ENCODE measurements at regions not wholly inside any gene's neighbourhood (a gene's known extent, or its start where the extent isn't known, plus 50 kb on each side); places are given as distances from the start of the nearest gene placed in this dataset.
A peak's percentile ranks its signal among the peaks of the same experiment; 100 is the strongest.

DNA sequence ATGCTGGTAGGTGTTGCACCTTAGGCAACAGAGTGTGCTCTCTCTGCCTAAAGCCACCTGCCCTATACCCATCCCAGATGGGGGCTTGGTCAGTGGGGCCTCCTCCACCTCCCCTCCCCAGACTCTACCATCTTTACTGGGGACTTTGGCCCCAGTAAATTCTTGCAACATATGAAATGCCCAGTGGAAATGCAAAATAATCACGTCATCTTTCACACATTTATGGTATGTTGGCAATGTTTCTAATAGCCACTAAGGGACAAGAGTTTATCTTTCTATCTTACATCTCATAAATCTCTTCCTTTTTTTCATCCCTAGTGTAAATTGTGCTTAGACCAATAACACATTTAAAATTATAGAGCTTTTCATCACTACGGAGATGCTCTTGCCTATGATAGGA, 103.0 kb upstream of the MAML3 start:
- H3K27me3 ChIP-seq (ENCODE audit: control insufficient read depth, insufficient read depth, low read length), result no peaks in the 10 kb centered on the region
- H3K27ac ChIP-seq (ENCODE audit: low read length), result no peak overlapping the region
- H3K36me3 ChIP-seq (ENCODE audit: control insufficient read depth, insufficient read depth, low read length), result no peaks in the 10 kb centered on the region
- H3K9me3 ChIP-seq (replicated peaks; ENCODE audit: control insufficient read depth, low read depth, low read length), result no peaks in the 10 kb centered on the region
- peaks cover 6% of the 10 kb centered on the region for H3K4me1 ChIP-seq (ENCODE audit: control insufficient read depth, insufficient read depth, low read length)
- no peak for DNase-seq
- no CpG with 5 or more reads among the region's 2 CpGs for WGBS (ENCODE audit: insufficient coverage)
- no peak overlapping the region for H3K4me3 ChIP-seq (ENCODE audit: low read length)

GRCh38 chr4:140256335-140256734, 102.4 kb upstream of the MAML3 start:
- H3K27me3 ChIP-seq (ENCODE audit: control insufficient read depth, insufficient read depth, low read length), result no peaks in the 10 kb centered on the region
- no peaks in the 10 kb centered on the region for H3K36me3 ChIP-seq (ENCODE audit: control insufficient read depth, insufficient read depth, low read length)
- H3K27ac ChIP-seq (ENCODE audit: low read length), result no peak overlapping the region
- no peak for DNase-seq
- no peaks in the 10 kb centered on the region for H3K9me3 ChIP-seq (replicated peaks; ENCODE audit: control insufficient read depth, low read depth, low read length)
- WGBS (ENCODE audit: insufficient coverage), result no CpG with 5 or more reads among the region's 2 CpGs
- H3K4me1 ChIP-seq (ENCODE audit: control insufficient read depth, insufficient read depth, low read length), result peaks cover 7% of the 10 kb centered on the region
- no peak overlapping the region for H3K4me3 ChIP-seq (ENCODE audit: low read length)

DNA sequence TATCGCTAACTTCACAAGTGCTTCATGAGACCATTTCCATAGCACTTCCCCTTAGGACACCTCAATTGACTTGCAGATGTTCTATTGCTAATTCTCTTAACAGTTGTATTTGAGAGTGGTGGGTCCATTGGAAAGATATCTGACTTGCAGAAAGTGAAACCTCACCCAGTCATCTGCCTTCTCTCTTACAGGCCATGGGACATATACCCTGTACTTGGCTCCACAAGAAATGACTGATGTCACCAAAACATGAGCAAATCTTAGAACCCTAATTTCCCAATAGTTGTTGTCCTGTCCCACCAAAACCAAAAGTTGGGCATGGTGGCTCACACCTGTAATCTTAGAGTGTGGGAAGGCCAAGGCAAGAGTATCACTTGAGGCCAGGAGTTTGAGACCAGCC, 101.9 kb upstream of the MAML3 start:
- no CpG with 5 or more reads among the region's 1 CpG for WGBS (ENCODE audit: insufficient coverage)
- no peaks in the 10 kb centered on the region for H3K9me3 ChIP-seq (replicated peaks; ENCODE audit: control insufficient read depth, low read depth, low read length)
- no peaks in the 10 kb centered on the region for H3K27me3 ChIP-seq (ENCODE audit: control insufficient read depth, insufficient read depth, low read length)
- no peak for DNase-seq
- H3K4me1 ChIP-seq (ENCODE audit: control insufficient read depth, insufficient read depth, low read length), result peaks cover 7% of the 10 kb centered on the region
- no peaks in the 10 kb centered on the region for H3K36me3 ChIP-seq (ENCODE audit: control insufficient read depth, insufficient read depth, low read length)
- no peak overlapping the region for H3K27ac ChIP-seq (ENCODE audit: low read length)
- H3K4me3 ChIP-seq (ENCODE audit: low read length), result no peak overlapping the region

- Histone ChIP-seq H3K36me3 (ENCODE audit: control insufficient read depth, insufficient read depth, low read length) (no peaks in the 10 kb centered on the region), H3K27me3 (ENCODE audit: control insufficient read depth, insufficient read depth, low read length) (no peaks in the 10 kb centered on the region), H3K27ac (ENCODE audit: low read length) (no peak overlapping the region), H3K4me3 (ENCODE audit: low read length) (no peak overlapping the region), H3K9me3 (replicated peaks; ENCODE audit: control insufficient read depth, low read depth, low read length) (no peaks in the 10 kb centered on the region), H3K4me1 (ENCODE audit: control insufficient read depth, insufficient read depth, low read length) (peaks cover 7% of the 10 kb centered on the region)
- DNase-seq, result no peak
- WGBS (ENCODE audit: insufficient coverage), result no CpG with 5 or more reads among the region's 5 CpGs
Measured at GRCh38 chr4:140255467-140255866, 101.5 kb upstream of the MAML3 start.

DNA sequence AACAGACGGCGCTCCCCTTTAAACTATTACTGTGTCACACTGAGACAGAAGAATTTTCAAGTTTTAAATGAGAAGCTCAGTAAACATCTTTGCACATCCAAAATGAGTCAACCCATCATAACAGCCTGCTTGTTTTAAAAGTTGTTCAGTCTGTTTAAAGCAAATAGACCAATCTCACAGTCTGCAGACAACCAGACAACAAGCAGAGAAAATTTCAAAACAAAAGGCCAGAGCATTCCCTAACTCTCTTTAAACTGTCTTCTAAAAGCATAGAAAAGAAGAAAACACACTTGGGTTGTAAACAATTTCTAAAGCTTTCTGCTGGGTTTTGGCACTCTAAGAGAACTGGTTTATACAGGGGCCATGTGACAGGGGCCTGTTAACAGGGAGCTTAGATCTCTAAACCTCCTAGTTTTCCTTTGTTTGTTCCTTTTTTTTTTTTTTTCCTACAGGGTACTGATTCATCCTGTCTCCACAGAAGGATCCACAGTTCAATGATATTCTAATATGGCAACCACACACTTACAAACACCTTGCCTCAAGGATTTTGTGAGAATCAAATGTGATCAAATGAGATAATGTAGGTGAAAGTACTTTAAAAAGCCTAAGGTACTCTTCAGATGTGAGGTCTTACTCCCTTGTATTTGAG, 100.8 kb upstream of the MAML3 start:
- H3K4me3 ChIP-seq (ENCODE audit: low read length), result no peak overlapping the region
- peaks cover 7% of the 10 kb centered on the region for H3K4me1 ChIP-seq (ENCODE audit: control insufficient read depth, insufficient read depth, low read length)
- no peaks in the 10 kb centered on the region for H3K27me3 ChIP-seq (ENCODE audit: control insufficient read depth, insufficient read depth, low read length)
- no peak for DNase-seq
- no peaks in the 10 kb centered on the region for H3K9me3 ChIP-seq (replicated peaks; ENCODE audit: control insufficient read depth, low read depth, low read length)
- no peak overlapping the region for H3K27ac ChIP-seq (ENCODE audit: low read length)
- WGBS (ENCODE audit: insufficient coverage), result no CpG with 5 or more reads among the region's 2 CpGs
- H3K36me3 ChIP-seq (ENCODE audit: control insufficient read depth, insufficient read depth, low read length), result no peaks in the 10 kb centered on the region

- no peak for DNase-seq
- WGBS (ENCODE audit: insufficient coverage), result 23% methylated on average over 5 of the region's 8 CpGs
- Histone ChIP-seq H3K36me3 (ENCODE audit: control insufficient read depth, insufficient read depth, low read length) (no peaks in the 10 kb centered on the region), H3K4me3 (ENCODE audit: low read length) (no peak overlapping the region), H3K4me1 (ENCODE audit: control insufficient read depth, insufficient read depth, low read length) (peaks cover 7% of the 10 kb centered on the region), H3K27ac (ENCODE audit: low read length) (no peak overlapping the region), H3K27me3 (ENCODE audit: control insufficient read depth, insufficient read depth, low read length) (no peaks in the 10 kb centered on the region), H3K9me3 (replicated peaks; ENCODE audit: control insufficient read depth, low read depth, low read length) (no peaks in the 10 kb centered on the region)
Measured at GRCh38 chr4:140253556-140254027, 99.6 kb upstream of the MAML3 start.

- Histone ChIP-seq H3K9me3 (replicated peaks; ENCODE audit: control insufficient read depth, low read depth, low read length) (no peaks in the 10 kb centered on the region), H3K4me3 (ENCODE audit: low read length) (peak overlapping the region; percentile 55), H3K4me1 (ENCODE audit: control insufficient read depth, insufficient read depth, low read length) (peaks cover 7% of the 10 kb centered on the region), H3K27ac (ENCODE audit: low read length) (peak overlapping the region; percentile 79), H3K36me3 (ENCODE audit: control insufficient read depth, insufficient read depth, low read length) (no peaks in the 10 kb centered on the region), H3K27me3 (ENCODE audit: control insufficient read depth, insufficient read depth, low read length) (no peaks in the 10 kb centered on the region)
- under 1% methylated on average over 42 of the region's 72 CpGs for WGBS (ENCODE audit: insufficient coverage)
- peak; percentile 89 for DNase-seq
Measured at GRCh38 chr4:140252742-140253555, 99.0 kb upstream of the MAML3 start.

DNA sequence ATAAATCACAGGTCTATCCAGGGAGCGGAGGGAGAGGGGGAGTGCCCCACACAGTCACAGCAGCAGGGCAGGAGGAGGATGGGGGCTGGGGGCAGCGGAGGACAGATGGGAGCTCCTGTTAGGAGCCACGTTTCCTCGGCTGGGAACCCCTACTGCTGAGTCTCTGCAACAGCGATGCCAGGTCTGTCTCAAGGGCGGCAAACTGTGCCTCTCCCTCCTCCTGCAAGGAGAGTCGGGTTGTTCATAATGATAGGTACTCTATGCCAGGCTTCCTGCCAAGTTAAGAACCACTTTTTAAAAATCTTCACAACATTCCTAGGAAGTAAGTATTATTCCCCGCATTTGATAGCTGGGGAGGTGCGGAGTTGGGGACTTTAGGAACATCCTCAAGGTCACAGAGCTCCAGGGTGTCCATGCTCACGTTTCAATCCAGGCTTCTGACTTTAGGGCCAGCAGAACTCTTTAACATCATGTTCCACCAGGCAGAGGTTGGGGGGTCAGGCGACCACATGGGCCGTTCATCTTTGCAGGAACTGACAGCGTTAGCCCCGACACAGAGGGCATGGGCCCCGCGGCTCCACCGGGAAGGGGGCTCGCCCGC, 98.3 kb upstream of the MAML3 start:
- Histone ChIP-seq H3K4me3 (ENCODE audit: low read length) (peak overlapping the region; percentile 55), H3K27me3 (ENCODE audit: control insufficient read depth, insufficient read depth, low read length) (no peaks in the 10 kb centered on the region), H3K4me1 (ENCODE audit: control insufficient read depth, insufficient read depth, low read length) (peaks cover 7% of the 10 kb centered on the region), H3K9me3 (replicated peaks; ENCODE audit: control insufficient read depth, low read depth, low read length) (no peaks in the 10 kb centered on the region), H3K27ac (ENCODE audit: low read length) (peak overlapping the region; percentile 52), H3K36me3 (ENCODE audit: control insufficient read depth, insufficient read depth, low read length) (no peaks in the 10 kb centered on the region)
- peak; percentile 37 for DNase-seq
- 15% methylated on average over 10 of the region's 19 CpGs for WGBS (ENCODE audit: insufficient coverage)

- Histone ChIP-seq H3K27me3 (ENCODE audit: control insufficient read depth, insufficient read depth, low read length) (no peaks in the 10 kb centered on the region), H3K4me1 (ENCODE audit: control insufficient read depth, insufficient read depth, low read length) (peaks cover 7% of the 10 kb centered on the region), H3K36me3 (ENCODE audit: control insufficient read depth, insufficient read depth, low read length) (no peaks in the 10 kb centered on the region), H3K27ac (ENCODE audit: low read length) (no peak overlapping the region), H3K9me3 (replicated peaks; ENCODE audit: control insufficient read depth, low read depth, low read length) (no peaks in the 10 kb centered on the region), H3K4me3 (ENCODE audit: low read length) (no peak overlapping the region)
- no peak for DNase-seq
- WGBS (ENCODE audit: insufficient coverage), result 82% methylated on average over 3 of the region's 5 CpGs
Measured at GRCh38 chr4:140251571-140251970, 97.6 kb upstream of the MAML3 start.

DNA sequence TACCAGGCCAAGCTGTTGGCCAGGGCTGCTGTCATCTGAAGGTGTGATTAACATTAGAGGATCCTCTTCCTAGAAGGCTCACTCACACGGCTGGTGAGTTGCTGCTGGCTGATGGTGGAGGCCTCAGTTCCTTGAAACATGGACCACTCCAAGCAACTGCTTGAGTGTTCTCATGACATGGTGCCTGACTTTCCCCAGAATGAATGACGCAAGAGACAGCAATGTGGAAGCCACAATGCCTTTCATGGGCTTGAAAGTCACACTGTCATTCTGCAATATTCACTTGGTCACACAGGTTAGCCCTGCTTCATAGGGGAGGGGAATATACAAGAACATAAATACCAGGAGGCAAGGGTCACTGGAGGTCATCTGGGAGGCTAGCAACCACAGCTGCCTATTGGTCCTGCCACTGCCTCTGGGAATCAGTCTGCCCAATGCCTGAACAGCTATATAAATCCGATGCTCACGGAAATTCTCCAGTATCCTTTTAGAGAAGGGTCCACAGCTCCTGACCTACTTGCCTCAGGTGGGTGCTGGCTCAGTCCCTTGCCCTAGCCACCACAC, 97.1 kb upstream of the MAML3 start:
- no peak overlapping the region for H3K27ac ChIP-seq (ENCODE audit: low read length)
- no peaks in the 10 kb centered on the region for H3K36me3 ChIP-seq (ENCODE audit: control insufficient read depth, insufficient read depth, low read length)
- WGBS (ENCODE audit: insufficient coverage), result 89% methylated on average over 4 of the region's 4 CpGs
- no peaks in the 10 kb centered on the region for H3K9me3 ChIP-seq (replicated peaks; ENCODE audit: control insufficient read depth, low read depth, low read length)
- no peak overlapping the region for H3K4me3 ChIP-seq (ENCODE audit: low read length)
- no peak for DNase-seq
- no peaks in the 10 kb centered on the region for H3K27me3 ChIP-seq (ENCODE audit: control insufficient read depth, insufficient read depth, low read length)
- peaks cover 7% of the 10 kb centered on the region for H3K4me1 ChIP-seq (ENCODE audit: control insufficient read depth, insufficient read depth, low read length)

All from muscle of leg (tissue), 3 donors.